Stimulated activated CD4-positive, alpha-beta T cell treated with anti-CD3 and anti-CD28 coated beads, Interleukin-12 subunit alpha, Interleukin-12 subunit beta, amount 100 ng/mL, for 24 hours (primary cell): ENCODE measurements at regions not wholly inside any gene's neighbourhood (a gene's known extent, or its start where the extent isn't known, plus 50 kb on each side); places are given as distances from the start of the nearest gene placed in this dataset.

ENCODE experiments used
- DNase-seq, 2 experiments: peaks; one replicate each; pipeline ENCODE4 v3.0.0-alpha.2; 2020; ENCODE audit warnings: low read depth in 2 of 2

DNA sequence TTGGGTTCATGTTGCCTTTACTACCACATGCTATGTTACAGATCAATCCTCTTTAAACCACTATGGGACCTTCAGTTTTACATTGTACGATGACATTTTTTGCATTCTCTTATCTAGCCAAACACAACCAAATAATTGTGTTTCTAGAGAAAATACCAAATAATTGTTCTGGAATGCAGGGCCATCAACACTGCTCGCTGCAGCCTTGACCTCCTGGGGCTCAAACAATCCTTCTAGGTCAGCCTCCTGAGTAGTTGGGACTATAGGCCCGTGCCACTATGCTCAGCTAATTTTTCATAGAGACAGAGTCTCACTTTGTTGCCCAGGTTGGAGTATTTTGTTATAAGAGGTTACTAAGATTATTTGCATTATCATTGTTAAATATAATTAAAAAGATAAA is 237.5 kb upstream of the PMFBP1 start:
- DNase-seq = no peak

DNA sequence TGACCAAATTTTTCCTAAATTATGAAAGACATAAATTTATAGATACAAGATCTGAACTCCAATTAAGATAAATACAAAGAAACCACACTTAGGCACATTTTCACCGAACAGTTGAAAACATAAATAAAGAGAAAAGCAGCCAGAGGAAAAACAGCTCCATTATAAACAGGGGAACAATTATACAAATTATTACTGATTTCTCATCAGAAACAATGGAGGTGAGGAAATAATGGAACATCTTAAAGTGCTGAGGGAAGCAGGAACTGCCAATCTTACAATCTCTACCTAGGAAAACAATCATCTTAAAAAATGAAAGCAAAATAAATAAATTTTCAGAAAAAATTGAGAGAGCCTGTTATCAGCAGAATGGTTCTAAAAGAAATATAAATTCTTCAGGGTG is 234.4 kb upstream of the PMFBP1 start:
- no peak for DNase-seq

- no peak for DNase-seq
These were observed 232.3 kb upstream of the PMFBP1 start for GRCh38 chr16:72404299-72404698.

- no peak for DNase-seq
These were observed 229.1 kb upstream of the PMFBP1 start for GRCh38 chr16:72401084-72401361.

- peak in 1 of 2 experiments; percentile 2 for DNase-seq
These were observed 228.5 kb upstream of the PMFBP1 start for GRCh38 chr16:72400257-72401083.

DNA sequence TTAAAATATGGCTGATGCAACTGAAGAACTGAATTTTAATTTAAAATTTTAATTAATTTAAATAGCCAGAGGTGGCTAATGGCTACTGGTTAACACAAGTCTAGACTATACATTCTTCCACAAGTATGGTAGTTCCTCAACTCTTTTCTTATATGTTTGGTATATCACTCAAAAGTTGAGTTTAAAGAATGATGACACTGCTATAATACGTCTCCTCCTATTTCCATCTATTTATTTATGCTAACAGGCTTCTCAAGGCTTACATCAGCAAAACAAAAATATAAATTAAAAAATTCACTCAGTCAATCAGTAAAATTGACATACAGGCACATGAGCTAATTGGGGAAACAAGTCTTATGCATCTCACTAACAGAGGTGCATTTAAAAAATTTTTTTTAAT is 227.9 kb upstream of the PMFBP1 start:
- DNase-seq = no peak

- DNase-seq = no peak
These were observed 225.9 kb upstream of the PMFBP1 start for GRCh38 chr16:72397876-72398275.

- DNase-seq = no peak
These were observed 222.6 kb upstream of the PMFBP1 start for GRCh38 chr16:72394526-72394925.

- no peak for DNase-seq
These were observed 217.8 kb upstream of the PMFBP1 start for GRCh38 chr16:72389791-72390190.

DNA sequence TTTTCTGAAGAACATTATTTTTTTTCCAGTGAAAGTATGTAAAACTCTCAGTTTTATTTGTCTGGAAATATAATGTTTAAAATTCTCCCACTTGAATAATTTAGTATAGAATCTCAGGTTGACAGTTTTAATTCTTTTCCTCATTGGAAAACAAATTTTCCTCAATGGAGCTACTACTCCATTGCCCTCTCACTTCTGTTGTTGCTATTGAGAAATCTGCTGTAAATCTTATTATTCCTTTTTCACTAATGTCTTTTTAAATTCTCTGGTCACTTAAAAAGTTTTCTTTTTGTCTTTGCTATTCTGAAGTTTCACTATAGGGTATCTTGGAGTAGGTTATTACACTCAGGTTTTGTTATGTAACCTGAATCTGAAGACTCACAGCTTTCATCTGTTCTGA is 216.1 kb upstream of the PMFBP1 start:
- DNase-seq = no peak

DNA sequence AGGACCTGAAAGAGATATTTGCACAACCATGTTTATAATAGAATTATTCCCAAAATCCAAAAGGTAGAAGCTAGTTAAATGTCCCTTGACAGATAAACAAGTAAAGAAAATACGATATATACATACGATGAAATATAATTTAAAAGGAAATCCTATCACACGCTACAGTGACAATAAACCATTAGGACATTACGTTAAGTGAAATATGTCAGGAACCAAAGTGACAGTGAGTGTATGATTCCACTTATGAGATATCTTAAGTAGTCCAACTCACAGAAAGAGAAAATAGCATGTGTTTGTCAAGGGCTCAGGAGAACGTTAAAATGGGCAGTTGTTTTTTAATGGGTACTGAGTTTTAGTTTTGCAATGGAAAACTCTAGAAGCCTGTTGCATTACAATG is 212.7 kb upstream of the PMFBP1 start:
- no peak for DNase-seq

DNA sequence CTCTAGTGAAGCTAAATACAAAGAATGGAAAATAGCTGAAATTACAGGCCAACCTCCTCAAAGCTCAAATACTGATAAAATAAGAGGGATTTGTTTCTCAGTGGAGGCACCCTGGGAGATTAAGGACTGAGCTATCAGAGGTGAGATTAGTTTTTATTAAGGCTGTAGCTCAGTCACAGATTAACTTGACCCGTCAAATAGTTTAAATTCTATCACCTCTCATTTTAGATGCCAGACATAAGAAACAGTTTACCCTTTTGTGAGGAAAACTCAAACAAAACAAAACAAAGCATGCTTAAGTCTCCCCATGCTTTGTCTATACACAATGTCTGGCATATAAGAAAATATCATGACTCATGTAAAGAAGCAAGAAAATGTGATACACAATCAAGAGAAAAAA is 208.3 kb upstream of the PMFBP1 start:
- no peak for DNase-seq

DNA sequence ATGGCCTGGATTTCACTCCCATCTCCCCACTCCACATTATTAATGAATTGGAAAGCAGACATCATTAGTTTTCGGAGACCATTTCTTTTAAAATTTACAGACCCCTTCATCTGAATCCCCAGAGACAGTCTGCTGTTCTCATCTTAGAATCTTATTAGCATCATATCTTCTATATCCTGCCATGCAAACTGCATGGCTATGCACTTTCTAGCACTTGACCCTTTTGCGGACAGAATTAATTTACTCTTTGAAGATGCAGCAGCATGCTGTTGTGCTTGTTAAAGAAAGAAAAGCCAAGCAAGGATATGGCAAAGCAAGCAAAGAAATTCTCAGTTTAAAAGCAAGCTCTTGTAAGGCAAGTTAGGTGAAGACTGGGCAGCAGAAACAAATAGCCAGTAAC is 201.2 kb upstream of the PMFBP1 start:
- no peak for DNase-seq

DNA sequence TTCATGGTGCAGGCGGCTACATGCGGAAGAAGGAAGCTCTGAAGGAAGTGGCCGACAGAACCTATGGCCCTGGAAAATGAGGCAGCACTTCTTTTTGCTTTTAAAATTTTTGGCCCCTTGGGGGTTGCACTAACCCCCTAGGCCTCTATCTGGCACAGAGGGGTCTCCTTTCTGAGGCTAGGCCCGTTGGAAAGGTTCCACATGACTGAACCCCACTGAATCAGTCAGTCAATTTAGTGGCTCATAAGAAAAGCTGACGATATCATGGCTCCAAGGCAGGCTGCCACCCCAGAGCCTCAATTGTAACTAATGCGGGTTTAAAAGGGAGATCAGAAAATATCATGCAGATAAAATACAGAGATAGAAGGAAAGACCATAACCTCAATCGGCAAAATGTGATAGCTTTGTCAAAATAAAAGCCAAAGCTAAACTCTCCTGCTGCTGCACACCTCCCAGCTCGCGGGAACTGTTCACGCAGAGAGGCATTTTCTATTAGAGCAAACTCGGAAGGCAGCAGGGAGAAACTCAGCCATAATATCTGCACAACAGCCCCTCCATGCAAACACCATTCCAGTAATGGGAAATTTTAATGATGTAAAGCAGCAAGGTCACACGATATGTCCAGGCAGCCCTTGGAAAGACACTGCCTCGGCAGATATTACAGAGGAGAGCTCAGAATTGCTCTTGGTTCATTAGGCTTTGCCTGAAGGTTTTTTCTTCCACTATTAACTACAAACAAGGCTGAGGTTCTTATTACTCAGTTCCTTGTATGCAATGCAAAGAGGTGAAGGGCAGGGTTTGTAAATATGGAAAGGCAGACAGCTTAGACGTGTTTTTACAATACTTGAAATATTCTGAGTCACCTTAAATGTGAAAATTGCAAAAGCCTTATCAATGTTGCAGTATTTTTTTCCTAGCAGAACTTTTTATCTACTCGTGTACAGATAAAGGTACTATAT is 200.4 kb upstream of the PMFBP1 start:
- DNase-seq = no peak

GRCh38 chr16:72371307-72372086 is 199.5 kb upstream of the PMFBP1 start:
- DNase-seq = no peak

GRCh38 chr16:72369274-72369673 is 197.3 kb upstream of the PMFBP1 start:
- no peak for DNase-seq

DNA sequence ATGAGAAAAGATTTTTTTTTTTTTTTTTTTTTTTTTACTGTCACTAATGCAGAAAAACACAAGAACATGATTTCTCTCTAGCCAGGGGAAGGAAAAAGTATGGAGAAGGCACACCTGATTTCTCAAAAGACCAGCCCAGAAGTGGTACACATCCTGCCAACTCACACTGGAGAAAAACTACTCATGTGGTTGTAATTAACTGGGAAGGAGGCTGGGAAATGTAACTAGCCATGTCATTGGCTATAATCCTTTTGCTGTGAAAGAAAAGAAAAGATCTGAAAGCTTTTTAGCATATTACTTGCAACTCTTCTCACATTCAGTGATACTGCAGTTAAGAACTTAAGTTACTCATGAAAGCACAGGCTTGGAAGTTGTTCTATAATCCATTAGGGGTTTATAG is 195.9 kb upstream of the PMFBP1 start:
- DNase-seq = no peak

GRCh38 chr16:72362973-72363372 is 191.0 kb upstream of the PMFBP1 start:
- DNase-seq = no peak

DNA sequence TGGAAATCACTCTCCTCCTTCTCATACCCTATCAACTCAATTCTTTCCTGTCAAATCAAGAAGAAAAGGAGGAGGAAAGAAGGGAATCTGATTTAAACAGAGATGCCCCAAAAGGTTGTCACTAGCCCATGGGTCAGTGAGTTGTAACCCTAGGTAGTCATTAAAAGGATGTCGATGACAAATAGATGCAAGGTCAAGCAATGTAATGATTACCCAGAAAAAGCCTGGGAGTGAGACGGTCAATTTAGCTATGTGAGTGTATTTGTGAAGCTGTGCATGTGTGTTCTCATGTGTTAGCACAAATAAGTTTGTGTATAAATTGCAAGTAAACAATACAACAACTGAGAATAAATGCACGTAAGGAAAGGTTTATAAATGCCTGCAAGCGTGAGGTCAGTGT is 190.5 kb upstream of the PMFBP1 start:
- DNase-seq = no peak

- no peak for DNase-seq
These were observed 186.0 kb upstream of the PMFBP1 start for GRCh38 chr16:72357910-72358309.

- no peak for DNase-seq
These were observed 183.6 kb upstream of the PMFBP1 start for GRCh38 chr16:72355561-72355960.

- DNase-seq = no peak
These were observed 177.8 kb upstream of the PMFBP1 start for GRCh38 chr16:72349719-72350118.
